Panc1 (cell line): ENCODE measurements at regions not wholly inside any gene's neighbourhood (a gene's known extent, or its start where the extent isn't known, plus 50 kb on each side); places are given as distances from the start of the nearest gene placed in this dataset.

Experiments
- ATAC-seq: fragments of 200-7000 bp; cut with Tn5 transposase; 2 replicates; pipeline ENCODE4 v1.9.1; 2020; ENCODE audit warnings: mild to moderate bottlenecking, moderate library complexity
- BruUV-seq: library from RNA; stranded (reverse); fragments of 400-500 nt; replicated peaks from 2 replicates; lab custom pipeline; 2021; lab: Mats Ljungman, UMichigan
- CTCF ChIA-PET: fragments of 300-600 bp; sonication (Branson Sonifier 250); formaldehyde crosslinking; loops from one replicate; lab custom pipeline; 2022; ENCODE audit warnings: antibody characterized with exemption; lab: Charles Lee
- POLR2A ChIA-PET: fragments of 300-600 bp; sonication (Branson Sonifier 250); formaldehyde crosslinking; loops from one replicate; lab custom pipeline; 2022; ENCODE audit warnings: antibody characterized with exemption; lab: Charles Lee
- DNase-seq: peaks from one replicate; pipeline ENCODE4 v3.0.0-alpha.2; 2010; ENCODE audit warnings: low read depth, low spot score
- H3K27ac ChIP-seq: 2 replicates; pipeline ENCODE4 v1.5.1; 2011; ENCODE audit warnings: mild to moderate bottlenecking, low read length, inconsistent platforms
- H3K27me3 ChIP-seq: fragments of 200-500 bp; sonication (Bioruptor generic); 2 replicates; pipeline ENCODE4 v1.6.0; 2014; ENCODE audit warnings: low read length, inconsistent platforms; ENCODE audit not compliant: control insufficient read depth, insufficient read depth
- H3K36me3 ChIP-seq: fragments of 200-500 bp; sonication (Bioruptor generic); 2 replicates; pipeline ENCODE4 v1.5.1; 2014; ENCODE audit warnings: inconsistent platforms, mild to moderate bottlenecking, low read length, moderate library complexity; ENCODE audit not compliant: control insufficient read depth, insufficient read depth
- H3K4me1 ChIP-seq: 2 replicates; pipeline ENCODE4 v1.5.1; 2011; ENCODE audit warnings: inconsistent platforms, mild to moderate bottlenecking, low read length, moderate library complexity; ENCODE audit not compliant: control insufficient read depth, insufficient read depth
- H3K4me3 ChIP-seq, 2 experiments: 2 replicates each; pipeline ENCODE4 v1.5.1; 2011 to 2012; ENCODE audit warnings: low read depth in 2 of 2, low read length in 2 of 2, mild to moderate bottlenecking in 2 of 2, inconsistent platforms in 1 of 2, moderate library complexity in 1 of 2
- H3K9me3 ChIP-seq: fragments of 200-500 bp; sonication (Bioruptor generic); 2 replicates; pipeline ENCODE4 v1.5.1; 2014; ENCODE audit warnings: low read depth, mild to moderate bottlenecking, inconsistent platforms, low read length, moderate library complexity; ENCODE audit not compliant: control insufficient read depth, insufficient read depth
- CTCF ChIP-seq: fragments of 450-650 bp; IDR thresholded peaks from 2 replicates; pipeline ENCODE4 v1.5.1; 2017; ENCODE audit warnings: mild to moderate bottlenecking
- POLR2AphosphoS5 ChIP-seq: IDR thresholded peaks from 2 replicates; pipeline ENCODE4 v1.6.1; 2012; ENCODE audit warnings: mild to moderate bottlenecking, low read depth, low read length, moderate library complexity
- SIN3A ChIP-seq: IDR thresholded peaks from 2 replicates; pipeline ENCODE4 v1.6.1; 2012; ENCODE audit warnings: low read depth, mild to moderate bottlenecking, low read length, moderate library complexity, borderline replicate concordance; ENCODE audit not compliant: insufficient read depth
- TCF7L2 ChIP-seq: IDR thresholded peaks from 2 replicates; pipeline ENCODE4 v1.6.1; 2011; ENCODE audit warnings: mild to moderate bottlenecking, low read depth, low read length, inconsistent platforms
- in situ Hi-C: cut with HindIII; loops from 2 replicates; pipeline ENCODE4 v1.10.0; 2016; ENCODE audit warnings: low sequenced_read_pairs, low pct_unique_long_range_greater_than_20kb
- intact Hi-C: fragments of 100-400 bp; cut with micrococcal nuclease; formaldehyde crosslinking; loops from one replicate; pipeline ENCODE4 v1.10.0; 2022; ENCODE audit not compliant: unreplicated experiment
- TF ChIP-seq, protein P1 (sequence below), 2 experiments: IDR thresholded peaks; 2 replicates each; pipeline ENCODE4 v1.6.1; 2011 to 2012; ENCODE audit warnings: low read depth in 2 of 2, control low read depth in 1 of 2, low read length in 1 of 2, mild to moderate bottlenecking in 1 of 2, moderate library complexity in 1 of 2; ENCODE audit not compliant: insufficient read depth in 1 of 2

- Histone ChIP-seq H3K27ac (no peak overlapping the region), H3K4me1 (no peaks in the 10 kb centered on the region), H3K36me3 (no peaks in the 10 kb centered on the region), H3K9me3 (no peaks in the 10 kb centered on the region), H3K27me3 (0 out of 2 replicates have a peak, but pooled peaks cover 4% of the 10 kb centered on the region), H3K4me3 (no peak overlapping the region)
- BruUV-seq, result no TSS peak
- ATAC-seq, result no peak
- DNase-seq, result no peak
- intact Hi-C loops (no loop called here), in situ Hi-C loops (no loop called here)
- CTCF ChIA-PET, result no interaction called here
- TF ChIP-seq SIN3A, result no peak
- no peak for TF ChIP-seq POLR2AphosphoS5
- no peak for TF ChIP-seq TCF7L2
- TF ChIP-seq CTCF, result no peak
- POLR2A ChIA-PET, result no interaction called here
Observed at GRCh38 chr12:67453191-67453590, 184.0 kb downstream of the CAND1 start.

DNA sequence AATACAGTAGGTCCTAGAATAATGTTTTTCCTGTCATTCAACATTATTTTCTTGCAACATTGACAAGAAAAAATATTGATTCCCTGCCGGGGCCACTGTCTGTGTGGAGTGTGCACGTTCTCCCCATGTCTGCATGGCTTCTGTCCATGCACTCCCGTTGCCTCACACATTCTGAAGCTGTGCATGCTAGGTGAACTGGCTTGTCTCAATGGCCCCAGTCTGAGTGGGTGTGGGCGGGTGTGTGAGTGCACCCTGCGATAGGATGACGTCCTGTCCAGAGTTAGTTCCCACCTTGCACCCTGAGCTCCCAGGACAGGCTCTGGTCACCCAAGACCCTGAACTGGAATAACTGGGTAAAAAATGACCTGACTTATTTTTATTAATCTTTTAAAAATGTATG is 186.1 kb downstream of the CAND1 start:
- no TSS peak for BruUV-seq
- Histone ChIP-seq H3K4me1 (no peaks in the 10 kb centered on the region), H3K27me3 (0 out of 2 replicates have a peak, but pooled peaks cover 4% of the 10 kb centered on the region), H3K9me3 (no peaks in the 10 kb centered on the region), H3K27ac (no peak overlapping the region), H3K36me3 (no peaks in the 10 kb centered on the region), H3K4me3 (no peak overlapping the region)
- in situ Hi-C loops, result no loop called here
- POLR2A ChIA-PET, result no interaction called here
- TF ChIP-seq SIN3A, result no peak
- no peak for TF ChIP-seq CTCF
- TF ChIP-seq, protein P1, sequence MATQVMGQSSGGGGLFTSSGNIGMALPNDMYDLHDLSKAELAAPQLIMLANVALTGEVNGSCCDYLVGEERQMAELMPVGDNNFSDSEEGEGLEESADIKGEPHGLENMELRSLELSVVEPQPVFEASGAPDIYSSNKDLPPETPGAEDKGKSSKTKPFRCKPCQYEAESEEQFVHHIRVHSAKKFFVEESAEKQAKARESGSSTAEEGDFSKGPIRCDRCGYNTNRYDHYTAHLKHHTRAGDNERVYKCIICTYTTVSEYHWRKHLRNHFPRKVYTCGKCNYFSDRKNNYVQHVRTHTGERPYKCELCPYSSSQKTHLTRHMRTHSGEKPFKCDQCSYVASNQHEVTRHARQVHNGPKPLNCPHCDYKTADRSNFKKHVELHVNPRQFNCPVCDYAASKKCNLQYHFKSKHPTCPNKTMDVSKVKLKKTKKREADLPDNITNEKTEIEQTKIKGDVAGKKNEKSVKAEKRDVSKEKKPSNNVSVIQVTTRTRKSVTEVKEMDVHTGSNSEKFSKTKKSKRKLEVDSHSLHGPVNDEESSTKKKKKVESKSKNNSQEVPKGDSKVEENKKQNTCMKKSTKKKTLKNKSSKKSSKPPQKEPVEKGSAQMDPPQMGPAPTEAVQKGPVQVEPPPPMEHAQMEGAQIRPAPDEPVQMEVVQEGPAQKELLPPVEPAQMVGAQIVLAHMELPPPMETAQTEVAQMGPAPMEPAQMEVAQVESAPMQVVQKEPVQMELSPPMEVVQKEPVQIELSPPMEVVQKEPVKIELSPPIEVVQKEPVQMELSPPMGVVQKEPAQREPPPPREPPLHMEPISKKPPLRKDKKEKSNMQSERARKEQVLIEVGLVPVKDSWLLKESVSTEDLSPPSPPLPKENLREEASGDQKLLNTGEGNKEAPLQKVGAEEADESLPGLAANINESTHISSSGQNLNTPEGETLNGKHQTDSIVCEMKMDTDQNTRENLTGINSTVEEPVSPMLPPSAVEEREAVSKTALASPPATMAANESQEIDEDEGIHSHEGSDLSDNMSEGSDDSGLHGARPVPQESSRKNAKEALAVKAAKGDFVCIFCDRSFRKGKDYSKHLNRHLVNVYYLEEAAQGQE (IDR thresholded peaks at IDR 0.05; ENCODE audit: insufficient read depth in 1 of 2, low read depth in 2 of 2, low read length in 1 of 2), result no peak
- TF ChIP-seq POLR2AphosphoS5, result no peak
- TF ChIP-seq TCF7L2, result no peak
- CTCF ChIA-PET, result no interaction called here
- no peak for ATAC-seq
- intact Hi-C loops, result no loop called here
- DNase-seq, result no peak
